Inflammatory macrophage (primary cell): ENCODE measurements at regions not wholly inside any gene's neighbourhood (a gene's known extent, or its start where the extent isn't known, plus 50 kb on each side); places are given as distances from the start of the nearest gene placed in this dataset.

Experiments
- DNase-seq, 2 donors: peaks; one replicate each; pipeline ENCODE4 v3.0.0-alpha.2; 2020 to 2022

GRCh38 chr16:54436346-54436745 lies 149.8 kb upstream of the IRX3 start:
- DNase-seq = no peak

GRCh38 chr16:54434859-54435258 lies 148.3 kb upstream of the IRX3 start:
- no peak for DNase-seq

GRCh38 chr16:54432897-54433229 lies 146.3 kb upstream of the IRX3 start:
- no peak for DNase-seq

GRCh38 chr16:54431997-54432896 lies 145.7 kb upstream of the IRX3 start:
- DNase-seq = no peak

GRCh38 chr16:54431041-54431996 lies 144.7 kb upstream of the IRX3 start:
- no peak for DNase-seq

GRCh38 chr16:54430491-54431030 lies 144.0 kb upstream of the IRX3 start:
- no peak for DNase-seq

- DNase-seq = no peak
Measured at GRCh38 chr16:54429029-54429428, 142.4 kb upstream of the IRX3 start.

GRCh38 chr16:54426553-54426849 lies 139.9 kb upstream of the IRX3 start:
- DNase-seq = no peak

GRCh38 chr16:54425681-54426552 lies 139.3 kb upstream of the IRX3 start:
- no peak for DNase-seq

- no peak for DNase-seq
Measured at GRCh38 chr16:54425068-54425467, 138.5 kb upstream of the IRX3 start.

- DNase-seq = no peak
Measured at GRCh38 chr16:54424043-54424451, 137.5 kb upstream of the IRX3 start.

- DNase-seq = no peak
Measured at GRCh38 chr16:54422569-54422978, 136.0 kb upstream of the IRX3 start.

GRCh38 chr16:54422159-54422558 lies 135.6 kb upstream of the IRX3 start:
- no peak for DNase-seq

GRCh38 chr16:54421220-54421619 lies 134.6 kb upstream of the IRX3 start:
- DNase-seq = no peak

GRCh38 chr16:54418903-54419302 lies 132.3 kb upstream of the IRX3 start:
- DNase-seq = no peak

GRCh38 chr16:54417384-54417783 lies 130.8 kb upstream of the IRX3 start:
- DNase-seq = no peak

GRCh38 chr16:54414671-54415070 lies 128.1 kb upstream of the IRX3 start:
- no peak for DNase-seq

GRCh38 chr16:54412777-54413455 lies 126.3 kb upstream of the IRX3 start:
- DNase-seq = no peak

- DNase-seq = no peak
Measured at GRCh38 chr16:54412037-54412436, 125.5 kb upstream of the IRX3 start.

GRCh38 chr16:54411544-54411943 lies 125.0 kb upstream of the IRX3 start:
- no peak for DNase-seq

- no peak for DNase-seq
Measured at GRCh38 chr16:54409982-54410381, 123.4 kb upstream of the IRX3 start.

- no peak for DNase-seq
Measured at GRCh38 chr16:54407596-54407995, 121.0 kb upstream of the IRX3 start.
